ENCODE measurements at regions not wholly inside any gene's neighbourhood (a gene's known extent, or its start where the extent isn't known, plus 50 kb on each side); places are given as distances from the start of the nearest gene placed in this dataset.
"Not testable (repeated sequence)": the region's sequence is repeated elsewhere in the genome, so short reads cannot be mapped to it uniquely, and the experiment has no call there.

DNA sequence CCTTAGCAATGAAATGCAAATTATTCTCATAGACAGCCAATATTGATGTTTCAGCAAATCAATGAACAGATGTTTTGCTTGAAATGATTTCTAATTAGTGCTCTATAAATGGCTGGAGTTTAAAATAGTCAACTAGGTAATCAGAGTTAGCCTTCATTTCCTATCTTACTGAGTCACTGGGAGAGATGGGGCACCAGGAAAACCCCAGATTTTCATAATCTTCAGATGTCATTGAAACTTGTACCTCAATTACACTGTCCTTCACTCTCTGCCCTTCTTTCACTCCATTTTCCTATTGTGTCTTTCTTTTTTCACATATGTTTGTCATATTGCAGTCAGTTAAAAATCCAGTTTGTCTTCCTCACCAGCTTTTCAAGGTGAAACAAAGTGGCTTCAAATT is 92.7 kb downstream of the C12orf75 start:
- DNase-seq: no peak

DNA sequence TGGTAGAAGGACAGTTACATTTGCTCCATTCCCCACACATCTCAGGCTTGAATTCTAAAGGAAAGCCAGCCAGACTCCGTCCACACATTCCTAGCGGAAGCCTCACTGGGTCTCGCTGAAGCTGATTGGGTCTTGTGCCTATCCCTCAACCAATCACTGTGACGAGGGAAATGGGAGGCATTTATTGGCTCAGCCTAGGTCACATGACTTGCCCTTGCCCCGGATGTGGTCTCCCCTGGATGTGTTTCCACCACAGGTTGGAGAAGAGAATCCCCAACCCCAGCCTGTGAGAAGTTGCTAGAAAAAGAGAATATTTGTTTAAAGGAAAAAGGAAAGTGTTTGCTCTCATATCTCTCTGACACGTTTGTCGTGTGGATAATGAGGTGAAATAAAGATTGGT is 93.4 kb downstream of the C12orf75 start:
- no peak for DNase-seq

GRCh38 chr12:105425254-105426174 is 95.0 kb downstream of the C12orf75 start:
- no peak for DNase-seq

DNA sequence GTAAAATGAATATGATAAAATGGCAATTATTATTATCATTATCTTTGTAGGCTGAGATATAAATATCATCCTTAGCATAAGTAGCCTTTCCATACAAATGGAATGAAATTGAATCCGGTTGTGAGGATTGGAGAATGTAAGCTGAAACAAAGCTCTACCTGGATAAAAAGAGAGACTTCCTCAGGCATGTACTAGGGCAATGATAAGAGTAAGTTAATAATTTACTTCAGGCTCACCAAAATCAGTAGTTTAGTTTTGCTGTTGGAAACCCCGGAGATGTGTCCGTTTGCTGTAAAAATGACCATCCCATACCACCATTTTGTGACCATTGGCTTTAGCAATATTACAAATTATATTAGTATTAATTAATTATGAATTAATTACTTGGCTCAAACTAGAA is 96.3 kb downstream of the C12orf75 start:
- no peak for DNase-seq

DNA sequence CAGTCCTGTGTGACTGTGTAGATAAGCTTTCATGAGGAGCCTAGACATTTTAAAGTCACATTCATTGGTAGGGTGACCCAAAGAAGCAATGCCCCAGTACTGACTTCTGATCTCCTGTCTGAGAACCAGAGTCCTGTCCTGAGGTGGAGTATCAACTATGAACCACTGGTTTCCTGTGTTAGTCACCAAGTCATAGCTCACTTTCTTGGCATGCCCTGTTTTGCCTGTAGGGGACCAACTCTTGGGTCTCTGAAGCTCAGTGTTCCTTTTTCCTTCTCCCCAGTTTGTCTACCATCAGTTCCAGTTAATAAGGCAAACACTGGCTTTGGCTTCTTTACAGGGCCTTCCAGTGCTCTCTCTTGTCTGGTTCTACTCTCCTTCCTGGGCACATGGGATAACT is 97.4 kb downstream of the C12orf75 start:
- DNase-seq: no peak

- no peak for DNase-seq
Measured at GRCh38 chr12:105428793-105429395, 98.4 kb downstream of the C12orf75 start.

DNA sequence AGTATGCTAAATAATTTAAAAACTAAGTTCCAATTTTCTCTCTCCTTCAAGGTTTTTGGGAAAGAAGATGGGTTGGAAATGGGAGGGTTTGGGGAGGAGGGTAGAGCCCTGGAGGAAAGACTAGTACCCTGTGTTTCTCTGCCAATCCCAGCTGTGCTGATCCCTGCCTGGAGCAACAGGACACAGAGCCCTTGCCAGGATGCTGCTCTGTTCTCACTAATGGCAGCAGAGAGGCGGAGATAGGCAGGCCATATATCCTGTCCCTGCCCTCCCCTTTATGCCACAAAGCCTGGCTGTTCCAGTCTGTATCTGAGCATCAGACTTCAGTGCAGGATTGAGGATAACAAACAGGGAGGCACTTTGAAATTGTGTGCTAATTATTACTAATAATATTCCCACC is 99.0 kb downstream of the C12orf75 start:
- no peak for DNase-seq

DNA sequence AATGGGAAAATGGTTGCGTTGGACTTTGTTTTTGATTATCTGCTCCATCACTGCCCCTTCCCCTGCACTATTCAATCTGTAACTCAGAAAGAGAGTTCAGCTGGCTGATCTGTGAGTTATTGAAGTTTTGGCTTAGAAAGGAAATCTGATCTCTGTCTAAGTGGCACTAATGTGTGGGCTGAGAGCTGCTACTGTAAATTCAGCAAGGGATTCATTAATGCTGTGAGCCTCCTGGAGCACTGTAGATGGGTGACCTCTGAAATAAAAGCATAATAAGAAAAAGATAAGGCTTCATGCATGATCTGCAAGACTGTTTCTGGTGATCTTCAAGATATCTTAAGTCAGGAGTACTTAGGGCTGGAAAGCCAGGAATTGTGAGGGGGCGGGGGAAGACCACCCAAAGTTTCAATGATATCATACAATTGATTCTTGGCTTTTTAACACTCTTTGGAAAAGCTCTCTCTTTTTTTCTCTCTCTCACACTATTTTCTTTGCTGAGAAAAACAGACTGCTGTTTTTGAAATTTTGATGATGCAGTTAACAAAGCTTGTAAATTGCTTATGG is 101.1 kb downstream of the C12orf75 start:
- no peak for DNase-seq

GRCh38 chr12:105433804-105434203 is 103.3 kb downstream of the C12orf75 start:
- DNase-seq: no peak

DNA sequence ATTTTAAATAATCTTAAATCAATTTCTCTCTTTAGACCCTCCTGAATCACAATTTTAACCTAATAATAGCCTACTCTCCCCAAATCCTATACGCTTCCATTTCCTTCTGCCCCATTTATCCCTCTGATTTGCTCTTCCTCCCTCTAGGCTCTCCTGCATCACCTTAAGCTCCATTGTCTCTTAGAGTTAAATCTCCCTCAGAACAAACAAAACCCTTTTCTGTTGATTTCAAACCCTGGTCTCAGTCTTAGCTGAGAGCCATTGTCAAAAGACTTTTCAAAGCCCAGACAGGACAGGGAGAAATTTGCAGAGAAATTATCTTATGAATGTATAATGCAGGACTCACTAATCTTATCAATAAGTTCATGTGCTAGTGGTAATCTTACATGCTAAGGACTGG is 106.1 kb downstream of the C12orf75 start:
- DNase-seq: no peak

- DNase-seq: no peak
Measured at GRCh38 chr12:105440037-105440664, 109.7 kb downstream of the C12orf75 start.

GRCh38 chr12:105443802-105444652 is 113.5 kb downstream of the C12orf75 start:
- DNase-seq: no peak

DNA sequence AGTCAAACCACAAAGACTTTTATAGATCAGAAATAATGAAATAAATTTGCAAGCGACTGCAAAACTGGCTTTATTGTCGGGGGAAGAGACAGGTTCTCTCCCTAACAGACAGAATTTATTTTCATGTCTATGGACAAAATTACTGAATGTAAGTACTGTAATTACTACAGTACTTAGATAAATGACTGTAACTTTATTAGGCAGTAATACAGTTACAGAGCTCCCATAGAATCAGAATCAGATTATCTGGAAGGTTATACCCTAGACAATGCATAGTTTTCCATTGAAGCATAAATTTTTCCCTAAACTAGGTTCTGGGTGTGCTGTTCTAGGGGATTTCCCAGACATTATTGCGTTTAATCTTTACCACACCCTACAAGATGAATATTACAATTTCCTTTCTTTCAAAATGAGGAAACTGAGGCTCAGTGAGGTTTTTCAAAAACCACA is 114.2 kb downstream of the C12orf75 start:
- DNase-seq: no peak

DNA sequence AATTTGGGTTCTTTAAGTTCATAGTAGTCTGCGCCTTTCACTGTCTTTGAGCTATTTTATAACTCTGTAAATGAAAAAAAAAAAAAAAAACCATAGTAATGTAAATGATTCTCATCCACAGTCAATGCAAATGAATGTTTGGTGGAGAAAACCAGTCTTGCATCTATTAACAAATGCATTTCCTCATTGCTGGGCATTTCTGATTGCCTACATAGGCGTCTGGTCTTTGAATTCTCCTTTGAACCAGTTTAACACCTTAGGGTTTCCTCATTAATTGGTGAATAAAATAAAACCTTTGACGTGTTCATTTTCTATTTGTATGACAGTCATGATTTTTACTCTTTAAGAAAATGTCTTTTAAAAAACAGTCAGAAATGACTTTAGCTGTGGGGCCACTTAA is 114.8 kb downstream of the C12orf75 start:
- no peak for DNase-seq

DNA sequence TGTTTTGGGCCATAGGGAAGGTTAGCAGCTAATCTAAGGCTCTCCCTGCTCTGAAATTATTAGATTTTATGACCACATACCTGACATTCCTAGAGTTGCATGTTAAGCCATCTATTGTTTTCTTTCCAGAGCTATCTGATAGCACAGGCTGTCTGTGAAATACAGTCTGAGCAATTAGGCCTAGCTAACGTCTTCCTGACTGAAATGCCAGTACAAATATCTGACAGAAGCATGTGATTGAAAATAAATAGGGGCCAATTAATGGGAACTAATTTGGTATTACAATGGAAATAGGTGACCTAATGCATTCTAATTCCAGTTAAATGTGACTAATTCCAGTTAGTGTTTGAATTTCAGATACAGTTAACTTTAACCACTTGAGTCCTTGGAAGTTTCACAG is 115.2 kb downstream of the C12orf75 start:
- DNase-seq: no peak

GRCh38 chr12:105446460-105446859 is 116.0 kb downstream of the C12orf75 start:
- not testable (repeated sequence) for DNase-seq

DNA sequence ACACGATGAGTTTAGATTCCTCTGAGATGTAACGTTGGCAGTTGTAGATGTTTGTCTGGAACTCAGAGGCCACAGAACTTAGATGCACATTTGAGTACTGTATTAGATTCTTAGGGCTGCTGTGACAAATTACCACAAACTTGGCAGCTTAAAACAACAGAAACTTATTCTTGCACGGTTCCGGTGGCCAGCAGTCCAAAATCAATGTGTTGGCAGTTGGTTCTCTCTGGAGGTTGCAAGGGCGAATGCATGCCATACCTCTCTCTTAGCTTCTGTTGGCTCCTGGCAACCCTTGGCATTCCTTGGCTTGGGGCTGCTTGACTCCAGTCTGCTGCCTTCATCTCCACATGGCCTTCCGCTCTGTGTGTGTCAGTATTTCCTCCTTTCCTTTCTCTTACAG is 118.9 kb downstream of the C12orf75 start:
- no peak for DNase-seq

DNA sequence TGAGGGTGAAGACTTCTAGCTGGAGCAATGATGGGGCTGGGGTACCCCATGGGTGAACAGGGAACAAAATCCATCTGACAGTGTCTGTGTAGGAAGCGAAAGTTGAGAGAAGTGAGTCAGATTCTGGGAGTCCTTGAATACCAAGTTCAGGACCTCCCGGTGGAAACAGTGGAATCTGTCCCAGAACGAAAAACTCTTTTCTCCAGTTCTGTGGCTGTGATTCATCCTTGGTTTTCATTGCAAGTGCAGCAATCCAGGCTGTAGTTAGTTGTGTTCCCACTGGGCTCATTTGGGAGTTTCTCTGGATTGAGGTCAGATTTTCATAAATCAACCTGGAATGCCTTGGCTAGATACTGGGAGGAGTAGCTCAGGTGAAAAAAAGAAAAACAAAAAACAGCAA is 120.7 kb downstream of the C12orf75 start:
- no peak for DNase-seq

DNA sequence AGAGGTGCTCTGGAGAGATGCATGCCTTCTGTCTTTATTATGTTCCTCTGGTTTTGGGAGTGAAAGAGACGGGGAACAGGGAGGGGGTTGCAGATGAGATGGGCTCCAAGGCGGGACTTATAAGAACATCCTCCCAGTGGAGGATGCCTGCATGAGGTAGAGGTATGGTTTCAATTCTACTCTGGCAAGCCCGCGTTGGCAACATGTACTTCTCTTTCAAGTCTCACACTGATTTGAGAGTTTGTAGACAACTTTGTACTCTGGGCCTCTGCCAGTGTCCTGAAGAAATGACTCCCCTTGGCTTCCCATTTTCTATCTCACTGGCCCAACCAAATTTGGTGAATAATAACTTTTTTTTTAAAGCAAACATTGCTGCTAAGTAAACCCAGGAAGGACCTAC is 121.3 kb downstream of the C12orf75 start:
- no peak for DNase-seq

DNA sequence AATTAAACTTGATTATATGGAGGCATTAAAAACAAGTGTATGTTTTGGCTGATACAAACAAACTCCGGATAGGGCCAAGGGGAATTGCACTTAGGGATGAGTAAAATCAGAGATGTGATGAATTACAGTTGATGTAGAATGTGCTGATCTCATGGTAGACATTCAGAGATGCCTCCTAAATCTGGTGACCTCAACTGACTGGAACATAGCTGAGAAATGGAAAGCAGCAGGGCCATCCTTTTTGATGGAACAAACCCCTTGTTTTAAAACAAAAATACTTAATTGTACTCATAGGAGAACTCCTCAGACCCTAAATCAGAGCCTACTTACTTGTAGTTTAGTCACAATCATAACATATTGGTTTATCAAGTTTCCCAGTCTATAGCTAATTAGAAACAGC is 122.8 kb downstream of the C12orf75 start:
- no peak for DNase-seq

DNA sequence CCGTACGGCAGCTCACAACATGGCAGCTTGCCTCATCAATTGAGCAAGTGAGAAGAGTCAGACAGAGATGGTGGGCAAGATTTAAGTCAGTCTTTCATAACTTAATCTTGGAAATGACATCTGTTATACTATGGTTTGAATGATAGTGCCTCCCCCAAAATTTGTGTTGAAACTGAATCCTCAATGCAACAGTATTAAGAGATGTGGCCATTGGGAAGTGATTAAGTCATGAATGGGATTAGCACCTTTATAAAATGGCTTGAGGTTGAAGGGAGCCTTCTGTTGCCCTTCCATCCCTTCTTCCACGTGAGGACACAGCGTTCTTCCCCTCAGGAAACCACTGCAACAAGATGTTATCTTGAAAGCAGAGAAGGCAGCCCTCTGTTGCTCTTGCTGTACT is 124.2 kb downstream of the C12orf75 start:
- no peak for DNase-seq

GRCh38 chr12:105455261-105455660 is 124.8 kb downstream of the C12orf75 start:
- DNase-seq: no peak

GRCh38 chr12:105457026-105457425 is 126.5 kb downstream of the C12orf75 start:
- no peak for DNase-seq

All from hematopoietic multipotent progenitor cell treated with erythropoietin and hydrocortisone succinate and interleukin-3 and kit ligand, for 8 days (in vitro differentiated cells).